IMR-90 (cell line): ENCODE measurements at regions not wholly inside any gene's neighbourhood (a gene's known extent, or its start where the extent isn't known, plus 50 kb on each side); places are given as distances from the start of the nearest gene placed in this dataset.

Experiments
- ATAC-seq: fragments of 200-7000 bp; cut with Tn5 transposase; 2 replicates; pipeline ENCODE4 v1.9.1; 2020; ENCODE audit warnings: low read depth, mild to moderate bottlenecking, moderate library complexity
- BruUV-seq: library from RNA; stranded (reverse); fragments of 400-500 nt; replicated peaks from 2 replicates; lab custom pipeline; 2021; lab: Mats Ljungman, UMichigan
- CTCF ChIA-PET: fragments of 300-600 bp; formaldehyde crosslinking; extraction: SDS; loops from one replicate; lab custom pipeline; 2021; ENCODE audit warnings: antibody characterized with exemption; lab: Yijun Ruan, JAX
- POLR2A ChIA-PET: fragments of 300-600 bp; sonication (Branson Sonifier 250); formaldehyde crosslinking; loops from one replicate; lab custom pipeline; 2022; ENCODE audit warnings: antibody characterized with exemption; ENCODE audit not compliant: unreplicated experiment; lab: Charles Lee
- DNase-seq: peaks from one replicate; pipeline ENCODE4 v3.0.0; 2013
- H2AFZ ChIP-seq: replicated peaks from 2 replicates; pipeline ENCODE3; 2013; ENCODE audit warnings: low read length, mild to moderate bottlenecking; ENCODE audit not compliant: poor library complexity
- H2AK5ac ChIP-seq: 2 replicates; pipeline ENCODE4 v1.6.1; 2013; ENCODE audit warnings: low read depth, low read length, inconsistent platforms
- H2AK9ac ChIP-seq: replicated peaks from 2 replicates; pipeline ENCODE3; 2013; ENCODE audit warnings: mild to moderate bottlenecking, low read depth, low read length, moderate library complexity; ENCODE audit not compliant: poor library complexity
- H2BK120ac ChIP-seq: 2 replicates; pipeline ENCODE4 v1.6.1; 2013; ENCODE audit warnings: low read depth, low read length, inconsistent platforms
- H2BK15ac ChIP-seq: 3 replicates; pipeline ENCODE4 v1.6.1; 2013; ENCODE audit warnings: low read depth, low read length, inconsistent platforms
- H2BK20ac ChIP-seq: 2 replicates; pipeline ENCODE4 v1.6.1; 2013; ENCODE audit warnings: low read depth, mild to moderate bottlenecking, inconsistent platforms, low read length, moderate library complexity
- H2BK5ac ChIP-seq: 2 replicates; pipeline ENCODE4 v1.6.1; 2013; ENCODE audit warnings: mild to moderate bottlenecking, low read depth, low read length, inconsistent platforms; ENCODE audit not compliant: poor library complexity, severe bottlenecking
- H3K14ac ChIP-seq: replicated peaks from 2 replicates; pipeline ENCODE4 v1.6.1; 2013; ENCODE audit warnings: low read depth, low read length, inconsistent platforms
- H3K18ac ChIP-seq: 2 replicates; pipeline ENCODE4 v1.6.1; 2013; ENCODE audit warnings: low read depth, low read length, control low read depth
- H3K23ac ChIP-seq: 2 replicates; pipeline ENCODE4 v1.6.1; 2013; ENCODE audit warnings: low read depth, low read length, inconsistent platforms
- H3K27ac ChIP-seq: 2 replicates; pipeline ENCODE4 v1.5.1; 2013; ENCODE audit warnings: mild to moderate bottlenecking, control low read depth, low read length; ENCODE audit not compliant: insufficient read depth
- H3K27me3 ChIP-seq: 2 replicates; pipeline ENCODE4 v1.6.1; 2013; ENCODE audit warnings: low read length; ENCODE audit not compliant: control insufficient read depth, insufficient read depth
- H3K36me3 ChIP-seq: 2 replicates; pipeline ENCODE4 v1.6.1; 2013; ENCODE audit warnings: low read length, mixed read lengths; ENCODE audit not compliant: control insufficient read depth, insufficient read depth
- H3K4ac ChIP-seq: 2 replicates; pipeline ENCODE4 v1.6.1; 2013; ENCODE audit warnings: low read depth, low read length, inconsistent platforms
- H3K4me1 ChIP-seq: 2 replicates; pipeline ENCODE4 v1.6.1; 2013; ENCODE audit warnings: low read length, mixed read lengths; ENCODE audit not compliant: control insufficient read depth, insufficient read depth
- H3K4me2 ChIP-seq: 2 replicates; pipeline ENCODE4 v1.6.1; 2013; ENCODE audit warnings: low read depth, mild to moderate bottlenecking, control low read depth, low read length, moderate library complexity
- H3K4me3 ChIP-seq: 2 replicates; pipeline ENCODE4 v1.5.1; 2013; ENCODE audit warnings: low read depth, mild to moderate bottlenecking, control low read depth, low read length, moderate library complexity; ENCODE audit not compliant: insufficient read depth
- H3K56ac ChIP-seq: 2 replicates; pipeline ENCODE4 v1.6.1; 2013; ENCODE audit warnings: low read length, inconsistent platforms; ENCODE audit not compliant: insufficient read depth; ENCODE audit errors: extremely low read depth
- H3K79me1 ChIP-seq, 2 experiments: 2 replicates each; pipeline ENCODE4 v1.6.1; 2013; ENCODE audit warnings: low read length in 2 of 2, inconsistent platforms in 1 of 2, low read depth in 1 of 2
- H3K9ac ChIP-seq: 2 replicates; pipeline ENCODE4 v1.6.1; 2013; ENCODE audit warnings: low read depth, low read length, control low read depth
- H3K9me1 ChIP-seq: 2 replicates; pipeline ENCODE4 v1.6.1; 2013; ENCODE audit warnings: low read length, inconsistent platforms; ENCODE audit not compliant: insufficient read depth
- H3K9me3 ChIP-seq: 2 replicates; pipeline ENCODE4 v1.6.1; 2013; ENCODE audit warnings: low read length; ENCODE audit not compliant: control insufficient read depth, insufficient read depth
- H4K20me1 ChIP-seq: 2 replicates; pipeline ENCODE4 v1.6.1; 2013; ENCODE audit warnings: low read length, inconsistent platforms; ENCODE audit not compliant: insufficient read depth
- H4K5ac ChIP-seq: 2 replicates; pipeline ENCODE4 v1.6.1; 2013; ENCODE audit warnings: mild to moderate bottlenecking, low read depth, low read length, control low read depth
- H4K8ac ChIP-seq, 2 experiments: 2 replicates each; pipeline ENCODE4 v1.6.1; 2013; ENCODE audit warnings: low read depth in 2 of 2, low read length in 2 of 2, control low read depth in 1 of 2, inconsistent platforms in 1 of 2
- H4K91ac ChIP-seq: 2 replicates; pipeline ENCODE4 v1.6.1; 2013; ENCODE audit warnings: low read depth, low read length, inconsistent platforms; ENCODE audit not compliant: insufficient read depth
- BHLHE40 ChIP-seq: fragments of 150-350 bp; IDR thresholded peaks from 2 replicates; pipeline ENCODE4 v1.6.1; 2016; ENCODE audit warnings: mild to moderate bottlenecking, low read depth, low read length
- CEBPB ChIP-seq: IDR thresholded peaks from 2 replicates; pipeline ENCODE4 v1.6.1; 2012; ENCODE audit warnings: low read depth, low read length, improper control_type of control experiment
- CHD1 ChIP-seq: IDR thresholded peaks from 2 replicates; pipeline ENCODE4 v1.6.1; 2012; ENCODE audit warnings: low read depth, low read length, improper control_type of control experiment
- CTCF ChIP-seq: conservative IDR thresholded peaks from 2 replicates; pipeline ENCODE4 v1.5.1; 2012; ENCODE audit warnings: mild to moderate bottlenecking, low read depth, low read length, improper control_type of control experiment
- ELK1 ChIP-seq: fragments of 150-350 bp; IDR thresholded peaks from 2 replicates; pipeline ENCODE4 v1.6.1; 2016; ENCODE audit warnings: low read depth, mild to moderate bottlenecking, low read length, moderate library complexity, borderline replicate concordance
- FOS ChIP-seq: fragments of 150-350 bp; IDR thresholded peaks from 2 replicates; pipeline ENCODE4 v1.6.1; 2016; ENCODE audit warnings: low read depth, low read length
- MAFK ChIP-seq: IDR thresholded peaks from 2 replicates; pipeline ENCODE4 v1.6.1; 2012; ENCODE audit warnings: low read depth, low read length, improper control_type of control experiment
- MAZ ChIP-seq: IDR thresholded peaks from 2 replicates; pipeline ENCODE4 v1.6.1; 2012; ENCODE audit warnings: low read depth, mild to moderate bottlenecking, low read length, improper control_type of control experiment, moderate library complexity, borderline replicate concordance
- MXI1 ChIP-seq: IDR thresholded peaks from 2 replicates; pipeline ENCODE4 v1.6.1; 2012; ENCODE audit warnings: low read depth, mild to moderate bottlenecking, low read length, moderate library complexity, borderline replicate concordance
- NFE2L2 ChIP-seq: fragments of 150-350 bp; IDR thresholded peaks from 2 replicates; pipeline ENCODE4 v1.6.1; 2016; ENCODE audit warnings: low read depth, mild to moderate bottlenecking, low read length
- POLR2A ChIP-seq: IDR thresholded peaks from 2 replicates; pipeline ENCODE4 v1.6.1; 2012; ENCODE audit warnings: mild to moderate bottlenecking, low read depth, low read length
- RAD21 ChIP-seq: IDR thresholded peaks from 2 replicates; pipeline ENCODE4 v1.6.1; 2012; ENCODE audit warnings: low read length, improper control_type of control experiment
- RCOR1 ChIP-seq: IDR thresholded peaks from 2 replicates; pipeline ENCODE4 v1.6.1; 2012; ENCODE audit warnings: mild to moderate bottlenecking, low read length, improper control_type of control experiment; ENCODE audit not compliant: insufficient replicate concordance
- RFX5 ChIP-seq: IDR thresholded peaks from 2 replicates; pipeline ENCODE4 v1.8.0; 2012; ENCODE audit warnings: low read depth, mild to moderate bottlenecking, low read length, moderate library complexity
- SMC3 ChIP-seq: fragments of 150-350 bp; IDR thresholded peaks from 2 replicates; pipeline ENCODE4 v1.6.1; 2016; ENCODE audit warnings: low read depth, mild to moderate bottlenecking, antibody characterized with exemption, low read length, moderate library complexity
- USF2 ChIP-seq: fragments of 150-350 bp; IDR thresholded peaks from 2 replicates; pipeline ENCODE4 v1.6.1; 2017; ENCODE audit warnings: mild to moderate bottlenecking, antibody characterized with exemption, low read length, low read depth
- WGBS, 2 experiments: methylation state at CpG; one replicate each; pipeline versions ENCODE4 v1.1.5 to v1.1.7; 2013; ENCODE audit warnings: missing lambda C conversion rate in 2 of 2; ENCODE audit not compliant: insufficient read length in 1 of 2; ENCODE audit errors: extremely low coverage in 2 of 2; 5-methylcytosine and 5-hydroxymethylcytosine counted together
- dilution Hi-C: fragments of 300-500 bp; cut with HindIII; formaldehyde crosslinking; loops from one replicate; pipeline ENCODE4 v1.14.3; 2018; ENCODE audit warnings: low sequenced_read_pairs; ENCODE audit not compliant: unreplicated experiment
- in situ Hi-C: fragments of 300-500 bp; cut with MboI; formaldehyde crosslinking; loops from 3 replicates; pipeline ENCODE4 v1.14.3; 2019; ENCODE audit warnings: low sequenced_read_pairs, inconsistent platforms, mixed read lengths
- intact Hi-C: fragments of 100-400 bp; cut with micrococcal nuclease; formaldehyde crosslinking; loops from 2 replicates; pipeline ENCODE4 v1.10.0; 2022

DNA sequence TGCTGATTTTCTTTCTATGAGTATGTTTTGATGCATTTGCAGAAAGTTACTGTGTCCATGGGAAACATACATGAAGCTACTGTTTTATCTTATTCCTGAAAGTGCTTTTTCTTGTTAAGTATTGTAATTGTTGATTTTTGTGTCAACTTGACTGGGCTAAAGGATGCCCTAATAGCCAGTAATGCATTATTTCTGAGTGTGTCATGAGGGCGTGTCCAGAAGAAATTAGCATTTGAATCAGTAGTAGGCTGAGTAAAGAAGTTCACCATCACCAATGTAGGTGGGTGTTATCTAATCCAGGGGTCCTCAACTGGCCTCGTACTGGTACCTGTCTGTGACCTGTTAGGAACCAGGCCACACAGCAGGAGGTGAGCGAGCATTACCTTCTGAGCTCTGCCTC lies 760.2 kb downstream of the PLA2G4A start:
- Histone ChIP-seq H4K91ac (no peak overlapping the region), H3K4me3 (no peak overlapping the region), H2BK120ac (no peak overlapping the region), H3K18ac (no peak overlapping the region), H3K36me3 (no peaks in the 10 kb centered on the region), H2AFZ (no peak overlapping the region), H3K9ac (no peak overlapping the region), H3K27ac (no peak overlapping the region), H2BK15ac (no peak overlapping the region), H3K23ac (no peak overlapping the region), H3K4ac (no peak overlapping the region), H3K56ac (no peak overlapping the region), H3K27me3 (no peaks in the 10 kb centered on the region), H2AK5ac (no peak overlapping the region), H2BK5ac (no peak overlapping the region), H4K20me1 (no peaks in the 10 kb centered on the region), H3K9me3 (no peaks in the 10 kb centered on the region), H3K9me1 (no peaks in the 10 kb centered on the region), H2BK20ac (no peak overlapping the region), H3K4me2 (no peak overlapping the region), H3K4me1 (no peaks in the 10 kb centered on the region), H3K79me1 (no peaks in the 10 kb centered on the region), H3K14ac (no peak overlapping the region), H2AK9ac (no peak overlapping the region), H4K8ac (no peak overlapping the region), H4K5ac (no peak overlapping the region)
- DNase-seq (no peak), ATAC-seq (no peak)
- no CpG with 5 or more reads among the region's 3 CpGs for WGBS, 2 experiments
- dilution Hi-C loops (no loop called here), intact Hi-C loops (no loop called here), in situ Hi-C loops (no loop called here)
- TF ChIP-seq MAFK = no peak
- TF ChIP-seq FOS = no peak
- TF ChIP-seq CHD1 = no peak
- TF ChIP-seq MXI1 = no peak
- no peak for TF ChIP-seq RFX5
- TF ChIP-seq NFE2L2 = no peak
- no peak for TF ChIP-seq MAZ
- no peak for TF ChIP-seq ELK1
- TF ChIP-seq CTCF = no peak
- TF ChIP-seq CEBPB = no peak
- no peak for TF ChIP-seq SMC3
- TF ChIP-seq RCOR1 = no peak
- TF ChIP-seq USF2 = no peak
- TF ChIP-seq BHLHE40 = no peak
- no peak for TF ChIP-seq RAD21
- no peak for TF ChIP-seq POLR2A
- POLR2A ChIA-PET = no interaction called here
- no TSS peak for BruUV-seq
- CTCF ChIA-PET = interaction anchor here (0.8 kb wide), 1 partner anchor 16 kb away, joined by 3 read pairs; no protein-coding TSS in a partner anchor
